ENCODE measurements at regions not wholly inside any gene's neighbourhood (a gene's known extent, or its start where the extent isn't known, plus 50 kb on each side); places are given as distances from the start of the nearest gene placed in this dataset.

DNA sequence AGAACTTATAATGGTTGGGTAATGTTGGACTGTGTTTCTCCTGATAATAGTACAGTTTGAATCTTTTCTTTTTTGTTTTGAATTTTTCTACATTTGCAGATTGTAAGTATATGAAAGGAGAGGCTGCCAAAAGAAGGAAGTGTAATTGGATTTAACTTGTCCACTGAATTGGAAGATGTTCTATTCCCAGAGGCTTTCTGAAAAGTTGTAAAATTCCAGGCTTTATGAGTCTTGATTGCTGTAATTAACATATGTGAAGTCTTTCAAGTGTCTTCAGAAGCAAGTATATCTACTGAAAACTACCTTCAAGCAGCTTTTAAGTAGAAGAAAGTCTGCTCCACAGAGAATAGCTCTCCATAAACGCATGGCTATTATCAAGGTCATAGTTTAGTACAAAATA, 2456.4 kb downstream of the PCDH7 start:
- TF ChIP-seq, protein P1, sequence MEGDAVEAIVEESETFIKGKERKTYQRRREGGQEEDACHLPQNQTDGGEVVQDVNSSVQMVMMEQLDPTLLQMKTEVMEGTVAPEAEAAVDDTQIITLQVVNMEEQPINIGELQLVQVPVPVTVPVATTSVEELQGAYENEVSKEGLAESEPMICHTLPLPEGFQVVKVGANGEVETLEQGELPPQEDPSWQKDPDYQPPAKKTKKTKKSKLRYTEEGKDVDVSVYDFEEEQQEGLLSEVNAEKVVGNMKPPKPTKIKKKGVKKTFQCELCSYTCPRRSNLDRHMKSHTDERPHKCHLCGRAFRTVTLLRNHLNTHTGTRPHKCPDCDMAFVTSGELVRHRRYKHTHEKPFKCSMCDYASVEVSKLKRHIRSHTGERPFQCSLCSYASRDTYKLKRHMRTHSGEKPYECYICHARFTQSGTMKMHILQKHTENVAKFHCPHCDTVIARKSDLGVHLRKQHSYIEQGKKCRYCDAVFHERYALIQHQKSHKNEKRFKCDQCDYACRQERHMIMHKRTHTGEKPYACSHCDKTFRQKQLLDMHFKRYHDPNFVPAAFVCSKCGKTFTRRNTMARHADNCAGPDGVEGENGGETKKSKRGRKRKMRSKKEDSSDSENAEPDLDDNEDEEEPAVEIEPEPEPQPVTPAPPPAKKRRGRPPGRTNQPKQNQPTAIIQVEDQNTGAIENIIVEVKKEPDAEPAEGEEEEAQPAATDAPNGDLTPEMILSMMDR (IDR thresholded peaks at IDR 0.05; ENCODE audit: control insufficient read depth, extremely low read depth, insufficient read depth), result no peak
- DNase-seq (ENCODE audit: low read depth), result no peak
- H3K4me3 ChIP-seq (ENCODE audit: low read depth, low read length), result no peak overlapping the region

DNA sequence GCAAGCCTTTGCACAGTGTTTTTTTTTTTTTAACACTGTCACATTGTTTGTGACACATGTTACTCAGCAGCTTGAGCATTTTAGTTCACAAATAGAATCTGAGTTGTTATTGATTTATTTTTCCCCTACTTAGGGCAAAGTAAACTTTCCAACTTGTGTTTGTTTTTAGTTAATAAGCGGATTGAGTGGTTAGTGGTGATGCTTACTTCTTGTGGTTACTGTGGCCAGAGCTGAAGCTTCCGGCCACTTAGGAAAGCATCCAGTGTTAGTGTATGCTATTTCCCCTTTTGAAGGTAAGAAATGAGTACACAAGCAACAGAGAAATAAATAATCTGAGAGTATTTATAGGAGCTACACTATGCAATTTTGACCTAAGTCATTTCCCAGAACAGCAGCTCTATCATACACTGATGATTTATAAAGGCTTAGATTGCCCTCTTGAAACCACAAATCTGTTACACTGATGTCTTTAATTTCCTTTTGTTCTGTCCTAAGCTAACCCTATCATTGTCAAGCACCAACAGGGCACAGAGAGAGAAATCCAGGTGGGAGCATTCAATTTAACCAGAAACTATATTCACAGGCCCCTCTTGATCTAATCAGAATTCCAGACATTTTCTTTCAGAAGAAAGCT, 2464.6 kb downstream of the PCDH7 start:
- no peak overlapping the region for H3K4me3 ChIP-seq (ENCODE audit: low read depth, low read length)
- DNase-seq (ENCODE audit: low read depth), result no peak
- TF ChIP-seq, protein P1 (IDR thresholded peaks at IDR 0.05; ENCODE audit: control insufficient read depth, extremely low read depth, insufficient read depth), result no peak

DNA sequence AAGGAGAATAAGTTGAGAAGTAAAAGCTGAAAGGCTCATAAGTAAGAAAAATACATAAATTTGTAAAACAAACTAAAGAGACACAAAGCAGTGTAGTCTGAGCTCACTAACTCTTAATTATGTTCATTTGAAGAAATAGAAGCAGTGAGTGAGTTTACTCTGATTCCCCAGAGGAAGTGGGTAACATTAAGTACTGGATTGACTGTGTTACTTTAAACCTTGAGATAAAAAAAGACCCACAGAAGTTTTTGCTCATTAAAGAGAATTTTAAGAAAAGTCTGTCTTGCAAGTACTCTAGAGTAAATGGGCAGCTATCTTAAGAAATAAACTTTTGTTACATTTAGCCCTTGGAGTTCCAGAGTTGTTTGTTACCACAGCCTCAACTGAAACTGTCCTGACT, 2466.9 kb downstream of the PCDH7 start:
- DNase-seq (ENCODE audit: low read depth), result no peak
- TF ChIP-seq, protein P1 (IDR thresholded peaks at IDR 0.05; ENCODE audit: control insufficient read depth, extremely low read depth, insufficient read depth), result no peak
- H3K4me3 ChIP-seq (ENCODE audit: low read depth, low read length), result no peak overlapping the region

DNA sequence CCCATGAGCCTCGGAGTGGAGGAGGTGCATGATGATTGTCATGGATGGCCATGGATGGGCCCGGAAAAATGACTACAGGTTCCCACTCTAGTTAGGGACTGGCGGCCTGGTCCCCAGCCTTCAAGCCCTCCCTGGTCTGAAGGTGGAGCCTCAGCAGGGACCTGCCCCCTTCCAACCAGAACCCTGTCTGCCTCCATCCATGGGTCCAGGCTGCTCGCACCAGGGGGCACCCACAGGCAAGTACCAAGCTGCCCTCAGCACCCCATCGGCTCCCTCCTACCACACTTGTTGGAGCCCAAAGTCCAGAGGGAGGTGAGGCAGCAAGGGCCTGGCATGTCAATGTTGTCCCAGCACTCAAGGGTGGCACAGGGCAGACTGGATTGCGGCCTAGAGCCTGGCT, 2468.6 kb downstream of the PCDH7 start:
- DNase-seq (ENCODE audit: low read depth), result no peak
- H3K4me3 ChIP-seq (ENCODE audit: low read depth, low read length), result no peak overlapping the region
- TF ChIP-seq, protein P1 (IDR thresholded peaks at IDR 0.05; ENCODE audit: control insufficient read depth, extremely low read depth, insufficient read depth), result no peak

DNA sequence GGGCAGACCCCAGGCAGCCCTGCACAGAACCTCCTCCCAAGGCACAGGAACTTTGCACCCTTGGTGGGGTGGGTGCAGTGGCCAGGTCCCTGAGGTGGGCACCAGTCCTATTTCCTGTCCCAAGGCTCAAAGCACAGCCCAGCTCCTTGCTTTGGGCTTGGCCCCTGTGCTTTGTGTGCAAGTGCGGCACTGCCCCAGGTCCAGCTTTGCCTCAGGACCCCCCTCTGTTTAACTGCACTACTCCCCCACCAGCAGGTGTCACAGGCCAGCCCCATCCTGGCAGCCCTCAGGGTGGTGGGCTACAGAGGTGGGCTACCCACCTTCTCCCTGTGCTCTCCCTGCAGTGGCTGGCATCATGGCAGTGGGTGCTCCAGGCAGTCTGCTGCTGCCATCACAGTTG, 2469.0 kb downstream of the PCDH7 start:
- TF ChIP-seq, protein P1 (IDR thresholded peaks at IDR 0.05; ENCODE audit: control insufficient read depth, extremely low read depth, insufficient read depth), result no peak
- no peak overlapping the region for H3K4me3 ChIP-seq (ENCODE audit: low read depth, low read length)
- DNase-seq (ENCODE audit: low read depth), result no peak

DNA sequence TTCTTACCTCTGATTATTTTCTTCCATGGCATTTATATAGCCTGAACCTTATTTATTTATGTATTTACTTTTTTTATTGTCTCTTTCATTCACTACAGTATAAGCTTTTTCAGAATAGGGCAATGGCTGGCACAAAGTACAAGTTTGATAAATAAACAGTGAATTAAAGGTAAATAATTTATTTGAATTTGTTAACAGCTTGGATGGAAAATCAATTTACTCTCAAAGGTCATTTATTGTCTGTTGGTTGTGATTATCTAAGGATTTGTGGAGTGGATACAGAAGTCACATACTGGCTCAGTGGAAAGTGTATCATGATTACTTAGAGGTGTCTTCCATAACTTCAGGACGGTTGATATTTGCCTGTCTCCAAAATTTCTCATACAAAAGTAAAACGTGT, 2472.9 kb downstream of the PCDH7 start:
- no peak for DNase-seq (ENCODE audit: low read depth)
- TF ChIP-seq, protein P1 (IDR thresholded peaks at IDR 0.05; ENCODE audit: control insufficient read depth, extremely low read depth, insufficient read depth), result no peak
- H3K4me3 ChIP-seq (ENCODE audit: low read depth, low read length), result no peak overlapping the region

DNA sequence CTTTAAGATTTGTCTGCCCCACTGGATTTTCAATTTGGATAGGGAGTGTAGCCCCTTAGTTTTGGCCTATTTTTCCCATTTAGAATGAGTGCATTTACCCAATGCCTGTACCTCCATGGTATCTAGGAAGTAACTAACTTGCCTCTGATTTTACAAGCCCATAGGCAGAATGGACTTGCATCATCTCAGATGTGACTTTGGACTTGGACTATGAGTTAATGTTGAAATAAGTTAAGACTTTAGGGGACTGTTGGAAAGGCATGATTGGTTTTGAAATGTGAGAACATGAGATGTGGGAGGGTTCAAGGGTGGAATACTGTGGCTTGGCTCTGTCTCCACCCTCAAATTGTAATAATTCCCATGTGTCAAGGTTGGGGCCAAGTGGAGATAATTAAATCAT, 2480.2 kb downstream of the PCDH7 start:
- no peak for DNase-seq (ENCODE audit: low read depth)
- TF ChIP-seq, protein P1 (IDR thresholded peaks at IDR 0.05; ENCODE audit: control insufficient read depth, extremely low read depth, insufficient read depth), result no peak
- H3K4me3 ChIP-seq (ENCODE audit: low read depth, low read length), result no peak overlapping the region

All from LNCaP clone FGC (cell line).